ENCODE measurements at regions not wholly inside any gene's neighbourhood (a gene's known extent, or its start where the extent isn't known, plus 50 kb on each side); places are given as distances from the start of the nearest gene placed in this dataset.

DNA sequence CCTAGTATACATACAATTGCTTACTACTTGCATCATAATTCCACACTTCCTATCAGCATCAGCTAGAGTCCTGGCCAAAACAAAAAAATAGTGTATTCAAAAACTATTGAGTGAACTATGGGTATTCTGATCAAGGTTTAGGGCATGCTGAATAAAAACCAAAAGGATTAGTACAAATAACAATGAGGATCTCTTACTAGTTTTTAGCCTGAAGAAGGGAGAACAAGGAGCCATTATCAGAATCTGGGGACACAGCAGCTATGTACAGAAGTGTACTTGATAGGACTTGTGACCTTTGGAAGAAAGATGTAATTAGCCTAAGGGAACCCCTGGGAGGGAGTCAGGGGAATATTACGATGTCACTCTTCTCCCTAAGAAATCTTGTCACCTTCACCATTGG, 832.2 kb downstream of the SQOR start:
- no peak overlapping the region for H3K27ac Mint-ChIP-seq (ENCODE audit: unreplicated experiment)
- TF ChIP-seq CTCF (IDR thresholded peaks at IDR 0.05; ENCODE audit: unreplicated experiment): no peak
- H3K9me3 Mint-ChIP-seq (ENCODE audit: unreplicated experiment): peaks cover 12% of the 10 kb centered on the region
- no peaks in the 10 kb centered on the region for H3K27me3 Mint-ChIP-seq (ENCODE audit: unreplicated experiment)
- H3K36me3 Mint-ChIP-seq (ENCODE audit: low read depth, unreplicated experiment): no peaks in the 10 kb centered on the region
- DNase-seq (ENCODE audit: low spot score): no peak
- no peak overlapping the region for H3K4me3 Mint-ChIP-seq (ENCODE audit: unreplicated experiment)
- H3K4me1 Mint-ChIP-seq (ENCODE audit: unreplicated experiment): no peaks in the 10 kb centered on the region

GRCh38 chr15:46471096-46471495, 836.3 kb downstream of the SQOR start:
- Mint-ChIP-seq H3K4me1 (ENCODE audit: unreplicated experiment) (no peaks in the 10 kb centered on the region), H3K27ac (ENCODE audit: unreplicated experiment) (no peak overlapping the region), H3K9me3 (ENCODE audit: unreplicated experiment) (peaks cover 18% of the 10 kb centered on the region), H3K36me3 (ENCODE audit: low read depth, unreplicated experiment) (no peaks in the 10 kb centered on the region), H3K27me3 (ENCODE audit: unreplicated experiment) (no peaks in the 10 kb centered on the region), H3K4me3 (ENCODE audit: unreplicated experiment) (no peak overlapping the region)
- DNase-seq (ENCODE audit: low spot score): no peak
- TF ChIP-seq CTCF (IDR thresholded peaks at IDR 0.05; ENCODE audit: unreplicated experiment): no peak

DNA sequence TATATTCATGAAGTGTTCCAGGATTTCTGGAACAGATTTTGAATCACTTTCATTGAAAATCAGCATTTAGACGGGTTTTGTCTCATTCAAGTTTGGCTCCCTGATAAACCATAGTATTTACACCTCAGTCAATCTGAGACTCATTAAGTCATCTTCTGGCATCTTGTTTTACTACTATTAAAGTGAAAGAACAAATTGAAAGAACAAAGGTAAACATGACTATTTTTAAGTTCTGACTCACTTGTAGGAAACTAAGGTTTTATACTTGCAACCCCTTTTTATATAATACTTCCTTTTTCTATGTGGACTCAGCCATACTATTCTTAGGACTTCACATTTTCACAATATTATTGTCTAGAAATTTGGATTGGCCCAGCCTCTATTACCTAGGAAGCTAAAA, 854.4 kb downstream of the SQOR start:
- Mint-ChIP-seq H3K4me3 (ENCODE audit: unreplicated experiment) (no peak overlapping the region), H3K36me3 (ENCODE audit: low read depth, unreplicated experiment) (no peaks in the 10 kb centered on the region), H3K27ac (ENCODE audit: unreplicated experiment) (no peak overlapping the region), H3K27me3 (ENCODE audit: unreplicated experiment) (peaks cover 2% of the 10 kb centered on the region), H3K9me3 (ENCODE audit: unreplicated experiment) (peaks cover 14% of the 10 kb centered on the region), H3K4me1 (ENCODE audit: unreplicated experiment) (no peaks in the 10 kb centered on the region)
- TF ChIP-seq CTCF (IDR thresholded peaks at IDR 0.05; ENCODE audit: unreplicated experiment): no peak
- no peak for DNase-seq (ENCODE audit: low spot score)

- Mint-ChIP-seq H3K36me3 (ENCODE audit: low read depth, unreplicated experiment) (no peaks in the 10 kb centered on the region), H3K9me3 (ENCODE audit: unreplicated experiment) (peaks cover 31% of the 10 kb centered on the region), H3K4me3 (ENCODE audit: unreplicated experiment) (no peak overlapping the region), H3K4me1 (ENCODE audit: unreplicated experiment) (no peaks in the 10 kb centered on the region), H3K27me3 (ENCODE audit: unreplicated experiment) (peaks cover 5% of the 10 kb centered on the region), H3K27ac (ENCODE audit: unreplicated experiment) (no peak overlapping the region)
- DNase-seq (ENCODE audit: low spot score): no peak
- TF ChIP-seq CTCF (IDR thresholded peaks at IDR 0.05; ENCODE audit: unreplicated experiment): no peak
These were observed 861.8 kb downstream of the SQOR start for GRCh38 chr15:46496491-46497115.

- Mint-ChIP-seq H3K36me3 (ENCODE audit: low read depth, unreplicated experiment) (no peaks in the 10 kb centered on the region), H3K4me3 (ENCODE audit: unreplicated experiment) (no peak overlapping the region), H3K27ac (ENCODE audit: unreplicated experiment) (no peak overlapping the region), H3K27me3 (ENCODE audit: unreplicated experiment) (peaks cover 1% of the 10 kb centered on the region), H3K4me1 (ENCODE audit: unreplicated experiment) (no peaks in the 10 kb centered on the region), H3K9me3 (ENCODE audit: unreplicated experiment) (peaks cover 20% of the 10 kb centered on the region)
- no peak for TF ChIP-seq CTCF (IDR thresholded peaks at IDR 0.05; ENCODE audit: unreplicated experiment)
- DNase-seq (ENCODE audit: low spot score): no peak
These were observed 867.8 kb downstream of the SQOR start for GRCh38 chr15:46502667-46503066.

Measured in endothelial cell (in vitro differentiated cells).